Activated naive CD8-positive, alpha-beta T cell treated with anti-CD3 and anti-CD28 coated beads, Interleukin-2, amount 50 U/mL, for 16 hours (primary cell): ENCODE measurements at regions not wholly inside any gene's neighbourhood (a gene's known extent, or its start where the extent isn't known, plus 50 kb on each side); places are given as distances from the start of the nearest gene placed in this dataset.

Experiments used
- DNase-seq: peaks from one replicate; pipeline ENCODE4 v3.0.0-alpha.2; 2020; ENCODE audit warnings: low read depth, low spot score

DNA sequence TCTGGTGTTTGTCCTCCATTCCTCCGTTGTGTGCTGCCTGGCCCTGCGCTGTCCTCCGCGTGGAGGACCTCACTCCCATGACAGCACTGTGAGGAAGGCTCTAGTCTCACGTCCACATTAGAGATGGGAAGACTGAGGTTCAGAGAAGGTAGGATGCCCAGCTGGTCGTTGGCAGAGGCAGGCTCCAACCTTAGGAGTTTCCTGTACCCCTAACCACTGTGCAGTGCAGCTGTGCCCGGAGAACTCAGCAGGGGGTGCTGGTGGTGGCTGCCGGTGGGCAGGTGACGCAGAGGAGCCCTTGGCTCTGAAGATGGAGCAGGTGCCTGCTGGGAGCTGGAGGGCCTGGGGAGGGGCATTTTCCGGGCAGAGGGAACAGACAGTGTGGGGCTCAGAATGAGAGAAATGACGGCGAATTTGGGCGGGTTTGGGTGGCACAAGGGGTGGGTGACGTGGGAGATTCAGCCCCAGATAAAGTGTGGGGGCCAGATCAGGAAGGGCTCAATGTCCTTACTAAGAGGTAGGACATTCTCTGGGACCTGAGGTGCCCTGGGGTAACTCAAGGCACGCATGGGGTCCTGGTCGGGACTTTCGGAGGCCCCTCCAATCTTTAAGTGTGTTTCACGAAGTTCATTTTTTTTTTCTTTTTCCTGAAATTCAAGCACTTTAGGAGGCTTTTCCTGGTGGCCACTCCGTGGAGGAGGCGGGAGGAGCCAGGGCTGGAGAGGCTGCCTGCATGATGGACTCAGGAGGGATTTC, 535.0 kb downstream of the TBC1D22A start:
- DNase-seq = no peak

DNA sequence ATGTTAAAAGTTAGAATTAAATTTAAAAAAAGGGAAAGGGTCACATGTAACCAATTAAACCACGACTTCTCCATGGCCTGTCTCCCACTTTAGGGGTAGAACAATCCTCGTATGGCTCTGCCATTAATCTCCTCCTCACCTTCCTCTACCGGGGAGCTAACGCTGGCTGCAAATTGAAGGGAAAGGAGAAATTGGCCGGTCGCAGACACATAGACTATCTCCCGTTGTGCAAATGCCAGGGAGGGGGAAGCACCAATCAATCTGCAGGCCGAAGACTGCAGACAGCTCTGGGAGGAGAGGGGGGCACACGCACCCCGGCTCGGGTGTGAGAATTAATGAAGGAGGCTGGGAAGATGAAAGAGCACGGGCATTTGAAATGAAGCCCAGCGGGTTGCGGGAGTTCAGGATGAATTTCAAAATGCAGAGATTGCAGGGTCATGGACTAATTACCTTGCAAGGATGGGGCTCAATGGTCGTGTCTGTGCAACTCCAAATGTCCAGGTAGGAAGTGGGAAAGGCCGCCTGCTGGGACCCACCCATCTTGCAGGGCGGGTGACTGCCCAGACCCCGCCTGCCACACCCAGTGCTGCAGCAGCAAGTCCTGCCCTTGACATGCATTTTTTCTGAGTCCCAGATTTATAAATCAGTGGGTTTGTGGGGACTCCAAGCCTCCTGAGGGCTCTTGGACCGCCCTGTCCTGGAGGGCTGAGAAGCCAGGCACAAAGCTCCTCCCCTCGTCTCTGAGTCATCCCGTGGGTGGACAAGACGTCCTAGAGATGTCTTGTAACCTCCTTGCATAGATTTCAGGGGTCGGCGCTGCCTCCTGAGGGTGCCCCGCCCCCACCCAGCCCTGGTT, 534.2 kb downstream of the TBC1D22A start:
- no peak for DNase-seq

DNA sequence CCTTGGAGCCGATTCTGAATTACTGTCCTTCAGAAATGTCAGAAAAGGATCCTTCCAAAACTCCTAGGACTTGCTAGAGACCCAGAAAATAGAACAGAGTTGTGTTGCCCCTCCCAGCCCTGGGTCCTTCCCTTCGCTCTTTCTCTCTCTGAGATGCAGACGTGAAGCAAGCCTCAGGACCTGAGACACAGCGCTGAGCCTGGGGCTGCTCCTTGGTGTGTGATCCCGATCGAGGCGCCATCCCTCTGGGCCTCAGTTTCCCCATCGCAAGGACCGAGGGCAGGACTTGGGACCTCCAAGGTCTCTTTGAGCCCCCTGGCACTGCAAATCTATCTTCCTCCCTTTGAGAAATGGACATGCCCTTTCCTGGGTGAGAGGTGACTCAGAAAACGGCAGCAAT, 533.5 kb downstream of the TBC1D22A start:
- DNase-seq = no peak

DNA sequence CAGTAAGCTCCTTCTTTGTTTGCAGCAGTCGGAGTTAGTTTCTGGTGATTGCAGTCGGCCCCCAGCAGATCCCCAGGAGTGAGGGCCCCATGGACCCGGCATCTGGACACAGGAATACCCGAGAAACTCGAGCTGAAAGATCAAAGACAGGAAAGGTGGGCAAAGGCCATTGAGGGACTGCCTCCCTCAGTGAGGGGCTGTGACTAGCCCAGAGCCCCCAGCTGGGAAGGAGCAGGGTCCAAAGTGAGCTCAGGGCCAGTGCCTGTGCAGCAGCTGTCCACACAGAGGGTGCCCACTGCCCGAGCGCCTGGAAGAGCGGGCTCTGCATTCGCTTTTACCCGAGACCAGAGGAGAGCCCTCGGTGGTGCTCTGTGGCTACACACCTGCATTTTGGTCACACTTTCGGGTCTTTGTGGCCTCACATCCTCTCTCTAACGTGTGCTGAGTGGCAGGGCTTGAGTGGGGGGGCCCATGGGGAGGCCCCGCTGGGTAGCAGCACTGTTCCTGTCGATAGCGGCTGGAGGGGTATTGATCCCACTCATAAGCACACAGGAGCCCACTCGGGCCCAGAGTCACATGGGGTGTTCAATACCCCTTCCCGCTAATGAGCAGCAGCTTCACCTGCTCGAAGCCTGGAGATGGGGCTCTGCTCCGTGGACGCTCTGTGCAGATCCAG, 532.9 kb downstream of the TBC1D22A start:
- DNase-seq = no peak

DNA sequence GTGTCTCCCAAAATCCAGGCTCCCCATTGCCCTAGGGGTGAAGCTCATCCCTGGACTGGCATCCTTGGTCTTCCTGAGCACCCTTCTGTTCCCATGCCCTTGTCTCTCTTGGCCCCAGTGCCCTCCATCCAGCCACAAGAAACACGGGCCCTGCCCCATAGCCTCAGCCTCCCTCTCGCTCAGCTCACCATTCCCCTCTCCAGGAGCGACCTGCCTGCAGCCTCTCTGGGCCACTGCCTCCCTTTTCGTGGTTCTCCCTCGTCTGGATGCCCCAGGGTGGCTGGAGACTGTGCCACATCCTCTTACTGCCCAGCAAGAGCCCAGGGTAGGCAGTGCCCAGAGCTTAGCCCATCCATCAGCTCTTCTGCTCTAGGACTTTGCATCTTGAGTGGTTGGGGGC, 532.1 kb downstream of the TBC1D22A start:
- DNase-seq = no peak

DNA sequence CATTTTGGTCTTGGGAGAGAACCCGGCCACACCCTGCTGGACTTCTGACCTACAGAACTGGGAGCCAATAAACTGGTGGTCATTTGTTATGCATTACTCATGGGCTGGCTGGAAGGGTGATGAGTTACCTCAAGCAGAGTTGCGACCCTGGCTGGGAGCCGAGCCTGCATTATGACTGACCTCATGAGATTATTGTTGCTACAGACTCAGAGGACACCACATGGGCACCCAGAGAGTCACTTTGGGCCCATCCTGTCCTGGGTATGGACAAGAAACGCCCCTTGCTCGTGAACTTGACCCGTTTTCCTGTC, 531.7 kb downstream of the TBC1D22A start:
- DNase-seq = no peak

DNA sequence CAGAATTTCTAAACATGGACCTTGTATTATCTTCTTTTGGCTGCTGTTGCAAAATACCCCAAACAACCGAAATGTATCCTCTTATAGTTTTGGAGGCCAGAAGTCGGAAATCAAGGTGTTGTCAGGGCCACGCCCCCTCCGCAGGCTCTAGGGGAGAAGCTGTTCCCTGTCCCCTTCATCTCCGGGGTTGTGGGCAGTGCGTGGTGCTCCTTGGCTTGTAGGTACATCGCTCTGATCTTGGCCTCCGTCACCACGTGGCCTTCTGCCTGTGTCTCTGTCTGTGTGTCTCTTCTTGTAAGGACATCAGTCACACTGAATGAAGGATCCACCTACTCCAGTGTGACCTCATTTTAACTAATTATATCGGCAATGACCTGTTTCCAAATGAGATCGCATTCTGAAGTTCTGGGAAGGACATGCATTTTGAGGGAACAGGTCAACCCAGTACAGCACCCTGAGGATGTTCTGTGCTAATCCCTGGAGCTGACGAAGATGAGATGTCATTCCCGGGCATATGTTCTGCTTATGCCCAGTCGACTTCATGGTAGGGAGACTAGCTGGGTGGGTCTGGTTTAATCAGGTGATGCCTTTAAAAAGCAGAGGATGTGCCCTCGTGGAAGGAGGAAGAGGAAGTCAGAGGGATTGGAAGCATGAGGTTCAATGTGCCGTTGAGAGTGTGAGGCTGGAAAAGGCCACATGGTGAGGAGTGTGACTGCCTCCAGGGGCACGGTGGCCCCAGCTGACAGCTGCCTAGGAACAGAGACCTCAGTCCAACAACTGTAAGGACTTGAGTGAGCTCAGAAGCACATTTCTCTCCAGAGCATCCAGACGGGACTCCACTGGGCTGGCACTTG, 531.1 kb downstream of the TBC1D22A start:
- no peak for DNase-seq

DNA sequence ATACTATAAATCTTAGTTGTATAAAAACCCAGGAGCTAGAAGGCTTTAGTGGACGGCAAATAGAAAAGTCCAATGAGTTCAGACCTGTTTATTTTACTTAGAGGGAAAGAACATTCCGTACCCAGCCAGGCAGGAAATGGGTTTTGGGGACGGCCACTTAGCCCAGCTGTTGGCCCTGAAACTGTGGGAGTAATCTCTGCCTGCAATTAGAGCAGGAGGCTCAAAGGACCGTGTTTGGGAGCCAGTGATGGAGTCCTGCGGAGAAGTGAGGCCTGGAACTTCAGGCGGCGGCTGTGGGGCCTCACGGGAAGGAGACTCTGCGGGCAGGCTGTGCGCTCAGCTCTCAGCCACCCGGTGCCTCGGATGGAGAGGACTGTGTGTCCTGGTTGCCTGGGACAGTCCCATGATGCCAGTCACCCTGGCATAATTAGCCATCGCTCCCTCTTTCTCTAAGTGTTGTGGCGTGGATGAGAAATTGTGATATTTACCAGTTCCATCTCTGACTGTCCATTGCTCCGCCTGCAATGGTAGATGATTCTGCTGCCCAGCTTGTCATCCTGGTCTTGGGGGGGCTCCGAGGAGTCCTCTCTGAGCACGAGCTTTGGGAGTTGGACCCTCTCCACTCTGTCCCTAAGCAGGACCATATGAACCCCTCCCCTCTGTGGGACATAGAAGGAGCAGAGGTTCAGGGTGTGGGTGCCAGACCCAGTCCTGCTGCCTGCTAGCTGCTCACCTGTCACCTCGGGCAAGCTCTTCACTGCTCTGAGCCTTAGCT, 530.3 kb downstream of the TBC1D22A start:
- no peak for DNase-seq

DNA sequence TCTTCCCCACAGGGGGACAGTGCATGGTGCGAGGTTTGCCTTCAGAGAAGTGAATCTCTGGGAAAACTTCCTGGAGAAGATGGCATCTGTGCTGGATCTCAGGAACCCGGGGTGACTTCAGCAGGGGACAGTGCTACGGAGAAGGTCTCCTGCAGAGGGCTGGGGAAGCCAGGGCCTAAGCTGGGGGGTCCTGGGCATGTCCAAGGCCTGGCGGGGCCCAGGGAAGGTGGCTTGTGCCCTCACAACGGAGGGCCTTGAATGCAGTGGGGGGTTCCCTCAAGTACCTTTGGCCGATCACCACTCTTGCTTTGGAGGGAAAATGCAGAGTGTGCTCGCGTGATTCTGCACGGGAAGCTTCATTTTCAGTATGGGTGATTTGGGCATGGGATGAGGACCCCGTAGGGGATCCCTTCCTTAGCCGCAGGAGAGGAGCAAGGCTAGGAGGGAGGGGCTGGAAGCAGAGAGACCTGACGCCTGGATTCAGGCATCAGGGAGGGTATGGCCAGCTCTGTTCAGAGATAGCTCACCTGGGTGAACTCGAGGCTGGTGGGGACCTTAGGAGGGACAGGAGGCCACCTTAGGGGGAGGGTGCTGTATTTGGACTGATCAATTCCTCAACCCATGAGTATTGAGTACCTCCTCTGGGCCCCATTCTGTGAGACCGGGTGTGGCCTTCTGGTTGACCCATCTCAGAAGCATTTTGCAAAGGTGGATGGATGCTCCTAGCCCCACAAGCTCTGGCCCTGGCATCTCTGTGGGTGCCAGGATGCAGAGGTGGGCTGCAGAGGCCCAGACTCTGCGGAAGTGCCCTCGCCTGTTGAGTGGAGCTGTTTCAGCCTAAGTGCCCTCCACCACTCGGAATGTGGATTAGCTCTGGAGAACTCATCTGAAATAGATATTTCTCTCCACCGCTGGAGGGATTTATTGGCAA, 529.4 kb downstream of the TBC1D22A start:
- DNase-seq = no peak

DNA sequence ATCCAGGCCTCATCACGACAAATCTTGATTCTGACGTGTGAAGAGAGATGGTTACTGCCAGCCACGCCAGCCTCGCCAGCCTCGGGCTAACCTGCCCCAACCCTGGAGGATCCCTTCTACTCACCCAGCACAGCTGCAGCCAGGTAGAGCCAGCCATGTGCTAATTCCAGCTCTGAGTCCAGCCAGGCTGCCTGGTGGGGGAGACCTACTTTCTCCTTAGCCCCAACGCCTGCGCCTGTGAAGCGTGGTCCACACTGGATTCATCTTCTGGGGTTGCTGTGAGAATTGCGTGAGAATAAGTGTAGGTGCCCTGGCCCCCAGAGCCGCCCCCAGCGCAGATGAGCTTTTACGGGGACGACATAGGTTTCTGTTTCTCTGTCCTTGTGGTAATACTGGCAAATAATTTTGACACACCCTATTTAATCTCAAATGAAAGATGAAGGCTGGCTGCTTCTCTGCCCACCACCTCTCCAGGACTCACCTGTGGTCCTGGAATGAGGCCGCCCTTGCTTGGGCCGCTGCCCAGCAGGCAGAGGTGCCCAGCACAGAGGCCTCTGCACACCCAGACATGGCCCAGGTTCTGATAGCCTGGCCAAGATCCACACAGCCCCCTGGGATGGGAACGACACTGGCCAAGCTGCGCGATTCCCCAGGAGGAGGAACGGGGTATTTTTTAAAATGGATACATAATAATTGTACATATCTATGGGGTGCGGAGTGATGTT, 528.4 kb downstream of the TBC1D22A start:
- DNase-seq = no peak

DNA sequence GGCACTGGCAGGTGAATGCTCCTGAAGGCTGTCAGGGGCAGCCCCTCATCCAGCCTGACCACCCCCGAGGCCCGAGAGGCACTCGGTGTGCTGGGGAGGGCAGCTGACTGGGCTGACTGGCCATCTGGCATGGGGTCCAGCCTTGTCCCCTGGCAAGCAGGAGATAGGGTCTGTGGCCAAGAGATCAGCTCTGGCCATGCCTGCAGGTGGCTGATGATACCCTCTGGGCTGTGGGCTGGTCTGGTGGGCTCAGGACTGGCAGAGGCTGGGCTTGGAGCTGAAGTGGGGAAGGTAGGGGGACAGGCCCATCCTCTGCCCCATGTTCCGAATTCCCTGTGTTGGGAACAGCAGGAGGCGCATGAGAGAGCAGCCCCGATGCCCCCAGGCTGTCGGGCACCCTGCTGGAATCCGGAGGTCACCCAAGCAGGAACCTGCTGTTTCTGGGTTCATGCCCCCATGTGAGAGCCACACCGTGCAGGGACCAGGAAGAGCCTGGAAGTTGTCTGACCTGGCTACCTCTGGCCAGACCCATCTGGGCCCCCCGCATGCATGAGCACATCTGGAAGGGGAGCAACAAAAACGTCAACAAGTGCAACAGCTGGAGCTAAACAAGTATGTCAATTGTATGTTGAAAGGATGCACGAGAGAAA, 527.0 kb downstream of the TBC1D22A start:
- no peak for DNase-seq

DNA sequence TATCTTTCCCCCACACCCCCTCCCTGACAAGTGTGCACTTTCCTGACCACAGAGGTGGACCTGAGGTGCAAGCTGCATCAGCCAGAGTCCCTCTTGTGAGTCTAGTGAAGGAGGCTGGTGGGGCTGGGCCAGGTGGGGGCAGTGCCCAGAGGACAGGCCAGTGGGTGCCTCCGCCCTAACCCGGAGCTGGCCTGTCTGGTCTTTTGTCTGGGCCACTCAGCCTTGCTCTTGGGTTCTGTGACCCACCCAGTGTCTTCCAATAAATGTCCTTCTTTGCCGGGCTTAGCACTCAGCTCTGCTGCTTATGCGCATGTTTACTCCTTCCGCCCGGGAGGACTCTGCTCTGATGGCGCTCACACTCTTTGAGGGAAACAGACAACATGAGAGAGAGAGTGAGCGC, 526.2 kb downstream of the TBC1D22A start:
- DNase-seq = no peak

DNA sequence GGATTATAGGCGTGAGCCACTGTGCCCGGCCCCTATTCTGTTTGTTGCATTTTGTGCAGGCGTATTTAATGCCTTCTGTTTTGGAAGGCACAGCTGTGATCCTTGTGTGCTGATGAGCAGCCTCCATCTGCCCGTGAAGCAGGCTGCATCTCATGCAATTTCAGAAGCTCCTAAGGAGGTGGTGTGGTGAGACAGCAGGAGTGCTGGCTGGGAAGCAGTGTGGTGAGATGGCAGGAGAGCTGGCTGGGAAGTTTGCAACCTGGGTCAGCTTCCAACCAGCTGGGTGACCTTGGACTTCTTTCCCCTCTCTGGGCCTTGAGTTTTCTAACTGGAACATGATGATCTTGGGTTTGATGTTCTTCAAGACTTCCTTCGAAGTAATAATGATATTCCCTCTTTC, 525.1 kb downstream of the TBC1D22A start:
- DNase-seq = no peak

DNA sequence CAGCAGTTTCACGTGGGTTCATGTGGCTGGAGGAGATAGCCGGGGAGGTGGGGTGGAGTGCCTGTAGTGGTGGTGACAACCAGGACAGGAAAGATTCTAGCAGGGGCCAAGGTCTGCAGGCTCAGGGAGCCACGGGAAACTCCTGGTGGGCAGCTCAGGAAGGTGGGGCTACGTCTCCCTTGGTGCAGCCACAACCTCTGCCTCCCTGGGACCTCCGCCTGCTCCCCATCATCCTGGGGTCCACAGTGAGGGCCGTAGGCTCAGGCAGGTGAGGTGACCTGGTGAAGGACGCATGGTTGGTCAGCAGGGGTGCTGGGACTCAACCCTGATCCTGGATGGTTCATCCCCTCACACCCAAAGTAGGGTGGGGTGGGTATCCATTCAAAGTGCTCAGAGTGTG, 524.1 kb downstream of the TBC1D22A start:
- DNase-seq = no peak

DNA sequence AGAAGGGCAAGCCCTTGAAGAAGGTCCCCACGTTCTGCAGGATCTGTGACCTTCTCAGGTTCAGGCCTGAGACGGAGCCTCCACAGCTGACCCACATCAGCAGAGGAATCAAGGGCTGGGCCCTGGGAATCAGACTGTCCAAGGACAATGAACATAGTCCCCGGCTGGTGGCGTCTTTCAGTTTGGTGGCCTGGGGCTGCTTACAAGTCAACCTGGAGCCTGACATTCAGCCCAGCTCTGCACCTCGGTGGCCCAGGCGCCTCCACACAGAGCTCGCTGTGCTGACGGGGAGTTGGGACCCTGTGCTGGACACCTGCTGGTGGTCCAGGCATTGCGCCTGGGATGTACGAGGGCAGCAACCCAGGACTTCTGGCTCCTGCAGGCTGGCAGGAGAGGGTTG, 523.5 kb downstream of the TBC1D22A start:
- no peak for DNase-seq

DNA sequence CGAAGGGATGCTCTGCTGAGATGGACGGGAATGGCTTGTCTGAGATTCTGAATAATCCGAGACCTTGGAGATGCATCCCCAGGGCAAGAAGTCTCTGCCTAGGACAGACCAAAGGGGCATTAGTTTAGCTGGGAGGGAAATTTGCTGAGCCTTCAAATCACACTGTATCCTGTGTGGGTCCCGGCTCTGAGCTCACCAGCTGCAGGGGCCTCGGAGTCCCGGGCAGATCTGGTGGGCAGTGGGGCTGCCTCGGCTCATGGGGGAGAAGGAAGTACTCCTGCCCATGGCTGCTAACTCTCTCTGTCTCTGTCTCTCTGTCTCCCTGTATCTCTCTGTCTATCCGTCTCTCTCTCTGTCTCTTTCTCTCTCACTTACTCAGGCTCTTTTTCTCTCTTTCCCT, 522.4 kb downstream of the TBC1D22A start:
- no peak for DNase-seq

DNA sequence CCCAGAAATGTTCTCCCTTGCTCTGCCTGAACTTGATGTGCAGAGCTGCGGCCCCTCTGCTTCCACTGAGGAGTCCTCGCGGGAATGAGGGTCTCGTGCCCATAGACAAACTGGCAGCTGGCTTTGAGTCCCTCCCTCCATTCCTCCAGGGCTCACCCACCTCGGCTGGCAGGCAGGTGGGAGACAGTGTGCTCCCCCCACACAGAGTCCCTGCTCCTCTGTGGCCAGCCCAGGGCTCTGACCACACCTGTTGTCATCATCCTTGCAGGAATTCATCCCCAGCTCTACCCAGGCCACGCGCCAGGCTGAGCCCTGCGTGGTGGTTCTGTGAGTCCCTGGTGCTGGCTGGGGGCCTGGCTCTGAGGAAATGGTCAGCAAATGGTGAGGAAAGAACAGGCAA, 521.9 kb downstream of the TBC1D22A start:
- no peak for DNase-seq

DNA sequence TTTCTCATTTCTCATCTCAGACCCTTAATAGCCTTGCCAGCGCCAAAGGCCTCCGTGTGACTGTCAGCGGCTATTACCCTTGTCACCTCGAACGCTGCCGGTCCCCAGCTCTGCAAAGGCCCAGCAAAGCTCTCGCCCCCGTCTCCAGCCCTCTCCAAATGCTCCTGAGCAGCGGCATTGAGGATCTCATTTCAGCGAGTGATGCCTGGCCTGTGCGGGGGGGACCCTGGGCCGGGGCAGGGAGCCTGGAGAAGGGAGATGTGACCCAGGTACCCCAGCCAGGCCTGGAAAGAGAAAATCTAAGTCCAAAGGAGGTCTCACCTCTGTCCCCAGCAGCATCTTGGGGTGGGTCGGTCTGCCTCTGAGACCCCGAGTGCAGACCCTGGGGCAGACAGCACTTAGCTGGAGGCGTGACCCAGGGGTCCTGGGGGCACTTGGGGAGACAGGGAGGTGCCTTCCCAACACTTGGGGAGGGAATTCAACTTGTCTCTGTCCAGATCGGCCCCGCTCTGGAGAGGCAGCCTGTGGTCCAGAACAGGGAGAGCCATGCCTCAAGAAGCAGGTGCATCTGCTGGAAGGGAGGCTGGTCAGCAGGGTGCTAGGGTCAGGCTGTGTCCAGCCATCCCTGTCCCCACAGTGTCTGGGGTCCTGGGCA, 521.3 kb downstream of the TBC1D22A start:
- DNase-seq = no peak
